ENCODE measurements at regions not wholly inside any gene's neighbourhood (a gene's known extent, or its start where the extent isn't known, plus 50 kb on each side); places are given as distances from the start of the nearest gene placed in this dataset.

DNA sequence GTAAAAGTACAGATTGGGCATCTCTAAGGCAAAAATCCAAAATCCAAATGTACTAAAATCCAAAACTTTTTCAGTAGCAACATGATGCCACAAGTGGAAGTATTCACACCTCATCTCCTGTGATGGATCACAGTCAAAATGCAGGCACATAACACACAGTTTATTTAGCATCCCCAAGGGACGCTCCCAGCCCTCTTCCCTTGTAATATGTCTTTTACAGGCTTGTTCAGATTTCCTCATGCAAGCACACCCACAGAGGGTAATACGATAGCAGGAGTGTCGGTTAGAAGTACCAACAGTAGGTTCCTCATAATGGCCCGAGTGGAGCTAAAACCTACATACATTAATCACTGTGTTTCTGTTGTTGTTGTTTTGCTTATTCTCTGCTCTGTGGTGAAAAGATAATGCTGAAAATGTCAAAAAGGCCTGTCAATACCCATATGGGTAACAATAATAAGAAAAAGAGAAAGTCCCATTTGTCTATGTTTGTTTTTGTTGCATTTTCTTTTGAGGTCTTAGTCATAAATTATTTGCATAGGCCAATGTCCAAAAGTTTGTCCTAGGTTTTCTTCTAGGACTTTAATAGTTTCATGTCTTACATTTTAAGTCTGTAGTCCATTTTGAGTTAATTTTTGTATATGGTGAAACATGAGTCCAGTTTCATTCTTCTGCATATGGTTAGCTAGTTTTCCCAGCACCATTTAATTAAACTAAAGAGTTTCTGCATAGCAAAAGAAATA lies 133.1 kb downstream of the LRIG3 start:
- no peak for DNase-seq (ENCODE audit: low read depth)

DNA sequence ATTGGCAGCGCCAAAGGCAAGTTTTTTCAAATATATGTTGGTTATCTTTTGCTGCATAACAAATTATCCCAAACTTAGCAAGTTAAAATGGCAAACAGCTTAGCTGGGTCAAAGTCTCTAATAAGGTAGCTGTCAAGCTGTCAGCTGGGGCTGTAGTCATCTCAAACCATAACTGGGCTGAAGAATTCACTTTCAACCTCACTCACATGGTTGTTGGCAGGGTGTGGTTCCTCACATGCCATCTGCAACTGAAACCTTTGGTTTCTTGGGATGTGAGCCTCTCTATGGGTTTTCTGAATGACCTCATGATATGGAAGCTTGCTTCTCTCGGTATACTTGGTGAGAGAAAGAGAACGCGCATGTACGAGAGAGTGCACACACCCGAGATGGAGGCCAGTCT lies 125.4 kb downstream of the LRIG3 start:
- DNase-seq (ENCODE audit: low read depth) = no peak

DNA sequence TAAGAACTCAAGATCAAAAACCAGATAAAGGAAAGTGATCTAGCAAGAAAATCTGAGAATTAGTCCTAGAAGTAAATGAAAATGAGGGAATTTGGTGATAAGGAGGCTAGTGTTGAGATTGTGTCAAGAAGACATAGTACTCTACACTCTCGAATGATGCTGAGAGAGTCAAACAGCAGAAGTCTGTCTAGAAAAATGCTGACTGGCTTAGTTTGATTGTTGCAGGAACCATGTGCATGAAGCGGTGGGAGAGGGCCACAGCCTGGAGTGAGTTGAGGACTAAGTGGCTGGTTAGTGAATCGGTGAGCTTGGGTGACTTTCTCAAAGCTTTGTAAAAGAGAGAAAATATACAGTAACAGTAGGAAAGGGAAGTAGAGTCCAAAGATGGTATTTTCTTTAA lies 124.5 kb downstream of the LRIG3 start:
- no peak for DNase-seq (ENCODE audit: low read depth)

- DNase-seq (ENCODE audit: low read depth) = no peak
Measured at GRCh38 chr12:58801986-58802385, 118.3 kb downstream of the LRIG3 start.

GRCh38 chr12:58803908-58804307 lies 116.4 kb downstream of the LRIG3 start:
- DNase-seq (ENCODE audit: low read depth) = peak; percentile 23

- DNase-seq (ENCODE audit: low read depth) = no peak
Measured at GRCh38 chr12:58804749-58805148, 115.6 kb downstream of the LRIG3 start.

GRCh38 chr12:58809064-58809607 lies 111.2 kb downstream of the LRIG3 start:
- DNase-seq (ENCODE audit: low read depth) = no peak

DNA sequence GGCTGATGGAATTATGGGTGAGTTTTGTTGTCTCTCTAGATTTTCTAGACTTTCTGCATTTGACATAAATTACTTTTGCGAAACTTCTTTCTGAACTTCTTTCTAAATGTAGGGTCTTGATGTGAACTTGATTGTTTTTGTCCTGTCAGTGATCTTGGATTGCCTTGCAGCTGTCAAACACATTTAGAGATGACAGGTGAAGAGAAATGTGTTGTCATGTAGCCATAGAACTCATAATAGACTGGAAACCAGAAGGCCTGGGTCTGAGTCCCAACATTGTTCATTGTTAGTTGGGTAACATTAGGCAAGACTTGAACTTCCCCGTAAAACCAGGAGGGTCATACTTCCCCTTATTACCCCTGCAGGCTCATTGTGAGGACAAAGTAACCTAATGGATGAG lies 109.0 kb downstream of the LRIG3 start:
- no peak for DNase-seq (ENCODE audit: low read depth)

- no peak for DNase-seq (ENCODE audit: low read depth)
Measured at GRCh38 chr12:58812214-58812613, 108.1 kb downstream of the LRIG3 start.

DNA sequence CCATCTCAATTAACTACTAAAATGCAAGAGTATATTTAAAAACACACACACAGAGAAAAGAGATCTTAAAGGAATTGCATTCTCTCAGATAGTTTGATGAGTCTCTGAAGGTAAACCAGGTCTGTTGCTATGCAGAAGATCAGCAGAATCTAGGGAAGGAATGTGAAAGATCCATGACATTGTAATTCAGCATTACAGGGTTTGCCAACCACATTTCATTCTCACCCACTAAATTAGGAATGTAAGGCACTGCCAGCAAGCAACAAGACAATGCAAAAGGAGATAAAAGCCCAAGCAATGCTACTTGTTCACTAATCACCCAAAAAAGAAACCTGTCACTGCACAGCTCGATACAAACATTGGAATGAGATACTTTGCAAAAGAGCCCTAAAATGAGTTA lies 106.3 kb downstream of the LRIG3 start:
- DNase-seq (ENCODE audit: low read depth) = no peak

DNA sequence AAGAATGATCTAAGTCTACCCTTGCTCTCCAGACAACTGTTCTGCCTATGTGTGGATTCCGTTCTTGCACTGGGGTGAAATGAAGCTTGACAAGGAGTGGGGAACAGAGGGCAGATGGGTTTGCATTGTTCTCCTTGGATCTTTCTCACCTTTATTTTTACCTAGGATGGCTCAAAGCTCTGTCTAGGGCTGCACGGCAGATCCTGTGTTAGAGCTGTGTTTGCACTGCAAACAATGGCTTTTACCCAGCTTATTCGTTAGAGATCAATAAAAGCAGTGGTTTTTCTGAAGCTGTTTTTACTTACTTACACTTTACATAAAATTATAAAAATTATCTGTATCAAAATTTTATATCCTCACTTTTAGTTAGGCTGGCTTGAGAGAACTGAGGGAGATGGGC lies 105.1 kb downstream of the LRIG3 start:
- DNase-seq (ENCODE audit: low read depth) = no peak

DNA sequence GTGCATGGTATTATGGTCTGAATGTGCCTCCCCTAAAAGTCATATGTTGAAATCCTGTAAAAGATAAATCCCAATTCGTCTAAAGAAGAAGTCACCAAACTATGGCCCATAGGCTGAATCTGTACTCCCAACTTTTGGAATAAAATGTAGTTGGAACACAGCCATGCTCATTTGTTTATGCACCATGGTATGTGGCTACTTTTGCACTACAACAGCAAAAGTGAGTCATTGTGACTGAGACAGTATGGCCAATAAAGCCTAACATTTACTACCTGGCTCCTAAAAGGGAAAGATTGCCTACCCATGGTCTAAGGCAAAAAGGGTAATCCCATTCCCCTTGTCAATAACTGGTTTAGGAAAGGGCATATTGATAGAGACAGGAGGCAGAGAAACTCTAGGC lies 101.8 kb downstream of the LRIG3 start:
- no peak for DNase-seq (ENCODE audit: low read depth)

GRCh38 chr12:58819345-58819744 lies 101.0 kb downstream of the LRIG3 start:
- no peak for DNase-seq (ENCODE audit: low read depth)

GRCh38 chr12:58819985-58820384 lies 100.3 kb downstream of the LRIG3 start:
- no peak for DNase-seq (ENCODE audit: low read depth)
